H9 (cell line): ENCODE measurements at regions not wholly inside any gene's neighbourhood (a gene's known extent, or its start where the extent isn't known, plus 50 kb on each side); places are given as distances from the start of the nearest gene placed in this dataset.

Source experiments
- DNase-seq: peaks from one replicate; pipeline ENCODE4 v3.0.0-alpha.2; 2017
- H2AFZ ChIP-seq: one replicate; pipeline ENCODE4 v1.6.1; 2013; ENCODE audit warnings: mild to moderate bottlenecking, low read length, control low read depth, moderate library complexity
- H2AK5ac ChIP-seq: 2 replicates; pipeline ENCODE4 v1.6.1; 2013; ENCODE audit warnings: low read length, control low read depth, mixed read lengths; ENCODE audit not compliant: insufficient read length
- H2BK120ac ChIP-seq: one replicate; pipeline ENCODE4 v1.6.1; 2013; ENCODE audit warnings: low read depth, mild to moderate bottlenecking, low read length, control low read depth, inconsistent platforms; ENCODE audit not compliant: poor library complexity, severe bottlenecking
- H2BK12ac ChIP-seq: 2 replicates; pipeline ENCODE4 v1.6.1; 2013; ENCODE audit warnings: low read length, control low read depth, mixed read lengths, low read depth; ENCODE audit not compliant: insufficient read length
- H2BK15ac ChIP-seq: 2 replicates; pipeline ENCODE4 v1.6.1; 2013; ENCODE audit warnings: low read depth, low read length, control low read depth
- H2BK20ac ChIP-seq: one replicate; pipeline ENCODE4 v1.6.1; 2013; ENCODE audit warnings: low read depth, mild to moderate bottlenecking, low read length, control low read depth, inconsistent platforms; ENCODE audit not compliant: poor library complexity, severe bottlenecking
- H2BK5ac ChIP-seq: 2 replicates; pipeline ENCODE4 v1.6.1; 2013; ENCODE audit warnings: low read length, control low read depth, mixed read lengths; ENCODE audit not compliant: insufficient read length
- H3K14ac ChIP-seq: 2 replicates; pipeline ENCODE4 v1.6.1; 2013; ENCODE audit warnings: low read length, control low read depth; ENCODE audit not compliant: insufficient read depth
- H3K18ac ChIP-seq: 2 replicates; pipeline ENCODE4 v1.6.1; 2013; ENCODE audit warnings: low read depth, mild to moderate bottlenecking, mixed read lengths, low read length, control low read depth; ENCODE audit not compliant: insufficient read length
- H3K23ac ChIP-seq: 2 replicates; pipeline ENCODE4 v1.6.1; 2013; ENCODE audit warnings: low read length, control low read depth, mixed read lengths, low read depth; ENCODE audit not compliant: insufficient read length
- H3K23me2 ChIP-seq: 2 replicates; pipeline ENCODE4 v1.6.1; 2013; ENCODE audit warnings: low read depth, mild to moderate bottlenecking, mixed read lengths, low read length, control low read depth; ENCODE audit not compliant: insufficient read length, poor library complexity, severe bottlenecking
- H3K27ac ChIP-seq: 2 replicates; pipeline ENCODE4 v1.5.1; 2013; ENCODE audit warnings: low read length, control low read depth, mixed read lengths, low read depth; ENCODE audit not compliant: insufficient read length
- H3K27me3 ChIP-seq: 2 replicates; pipeline ENCODE4 v1.6.1; 2013; ENCODE audit warnings: low read length, control low read depth, inconsistent platforms; ENCODE audit not compliant: insufficient read depth
- H3K4ac ChIP-seq: 2 replicates; pipeline ENCODE4 v1.6.1; 2013; ENCODE audit warnings: low read depth, mild to moderate bottlenecking, control low read depth, inconsistent platforms, low read length, moderate library complexity
- H3K4me1 ChIP-seq: 2 replicates; pipeline ENCODE4 v1.6.1; 2013; ENCODE audit warnings: low read length, control low read depth, inconsistent platforms; ENCODE audit not compliant: insufficient read depth
- H3K4me2 ChIP-seq: 2 replicates; pipeline ENCODE4 v1.6.1; 2013; ENCODE audit warnings: low read length, control low read depth, mixed read lengths; ENCODE audit not compliant: insufficient read length, insufficient read depth
- H3K56ac ChIP-seq: 2 replicates; pipeline ENCODE4 v1.6.1; 2013; ENCODE audit warnings: low read depth, mild to moderate bottlenecking, mixed read lengths, low read length, control low read depth; ENCODE audit not compliant: insufficient read length
- H3K79me1 ChIP-seq: 2 replicates; pipeline ENCODE4 v1.6.1; 2013; ENCODE audit warnings: low read depth, mild to moderate bottlenecking, moderate library complexity, low read length, control low read depth, inconsistent platforms; ENCODE audit not compliant: insufficient read depth, poor library complexity, severe bottlenecking
- H3K79me2 ChIP-seq: 2 replicates; pipeline ENCODE4 v1.6.1; 2013; ENCODE audit warnings: low read length, control low read depth, inconsistent platforms; ENCODE audit not compliant: insufficient read depth
- H3K9ac ChIP-seq: 2 replicates; pipeline ENCODE4 v1.6.1; 2013; ENCODE audit warnings: low read length, control low read depth, mixed read lengths; ENCODE audit not compliant: insufficient read length; ENCODE audit errors: extremely low read depth
- H3K9me3 ChIP-seq: one replicate; pipeline ENCODE4 v1.6.1; 2013; ENCODE audit warnings: low read depth, low read length, inconsistent platforms; ENCODE audit not compliant: control insufficient read depth
- H3T11ph ChIP-seq: one replicate; pipeline ENCODE4 v1.6.1; 2013; ENCODE audit warnings: mild to moderate bottlenecking, low read length, control low read depth, inconsistent platforms
- H4K20me1 ChIP-seq: one replicate; pipeline ENCODE4 v1.6.1; 2013; ENCODE audit not compliant: control insufficient read depth, insufficient read length, insufficient read depth
- H4K5ac ChIP-seq: 2 replicates; pipeline ENCODE4 v1.6.1; 2013; ENCODE audit warnings: low read depth, mild to moderate bottlenecking, mixed read lengths, low read length, control low read depth; ENCODE audit not compliant: insufficient read length
- H4K8ac ChIP-seq: replicated peaks from 2 replicates; pipeline ENCODE4 v1.6.1; 2013; ENCODE audit warnings: low read length, control low read depth, mixed read lengths, low read depth; ENCODE audit not compliant: insufficient read length
- H4K91ac ChIP-seq: 2 replicates; pipeline ENCODE4 v1.6.1; 2013; ENCODE audit warnings: low read depth, mild to moderate bottlenecking, moderate library complexity, mixed read lengths, low read length, control low read depth; ENCODE audit not compliant: insufficient read length
- H3K27ac Mint-ChIP-seq, 3 experiments: 2 replicates in 2 of 3; 3 replicates in 1 of 3; pipeline ENCODE4 v1.8.0; 2020 to 2021; ENCODE audit warnings: mixed read lengths in 3 of 3, mild to moderate bottlenecking in 1 of 3, moderate library complexity in 1 of 3
- H3K27me3 Mint-ChIP-seq: 2 replicates; pipeline ENCODE4 v1.8.0; 2021; ENCODE audit warnings: low read depth, mild to moderate bottlenecking, moderate library complexity, mixed read lengths
- H3K36me3 Mint-ChIP-seq, 3 experiments: 2 replicates in 2 of 3; 3 replicates in 1 of 3; pipeline ENCODE4 v1.8.0; 2020 to 2021; ENCODE audit warnings: low read depth in 3 of 3, mixed read lengths in 3 of 3; ENCODE audit not compliant: insufficient read depth in 1 of 3
- H3K4me1 Mint-ChIP-seq, 2 experiments: 2 replicates each; pipeline ENCODE4 v1.8.0; 2020; ENCODE audit warnings: mixed read lengths in 2 of 2
- H3K4me3 Mint-ChIP-seq, 2 experiments: 2 replicates in 1 of 2; 3 replicates in 1 of 2; pipeline ENCODE4 v1.8.0; 2020 to 2021; ENCODE audit warnings: mild to moderate bottlenecking in 2 of 2, mixed read lengths in 2 of 2, moderate library complexity in 1 of 2
- H3K9me3 Mint-ChIP-seq, 2 experiments: 2 replicates in 1 of 2; 3 replicates in 1 of 2; pipeline ENCODE4 v1.8.0; 2020; ENCODE audit warnings: mild to moderate bottlenecking in 2 of 2, mixed read lengths in 2 of 2, moderate library complexity in 1 of 2
- WGBS: extraction: QIAGEN DNeasy Blood & Tissue Kit; methylation state at CpG from one replicate; pipeline ENCODE4 v1.1.7; 2013; ENCODE audit warnings: missing lambda C conversion rate, low lambda C conversion rate, mixed read lengths; ENCODE audit not compliant: insufficient read length; ENCODE audit errors: extremely low coverage; 5-methylcytosine and 5-hydroxymethylcytosine counted together
- TF ChIP-seq, protein P1 (sequence below): fragments of 200-600 bp; sonication (generic); conservative IDR thresholded peaks from 3 replicates; pipeline ENCODE4 v1.8.0; 2021; ENCODE audit warnings: antibody characterized with exemption, mild to moderate bottlenecking

DNA sequence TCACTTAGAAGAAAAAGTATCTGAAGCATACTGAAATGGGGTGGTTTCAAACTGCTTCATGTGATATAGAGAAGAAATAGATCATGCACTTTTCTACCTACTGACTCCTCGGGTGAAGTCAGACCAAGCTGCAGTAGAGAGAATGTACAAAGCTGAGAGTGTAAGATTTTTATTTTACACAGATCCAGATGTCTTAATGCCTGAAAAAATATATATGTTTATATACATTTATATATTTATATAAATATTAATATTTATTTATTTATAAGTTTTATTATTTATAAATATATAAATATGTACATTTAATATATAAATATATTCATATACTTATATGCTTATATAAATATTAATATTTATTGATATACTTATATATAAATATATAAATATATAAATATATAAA is 171.9 kb upstream of the SPOCK3 start:
- Histone ChIP-seq H2BK5ac (no peak overlapping the region), H3T11ph (no peak overlapping the region)
- no peaks in the 10 kb centered on the region for H3K36me3 Mint-ChIP-seq

More for the DNA sequence above, 171.9 kb upstream of the SPOCK3 start:
- H2BK120ac ChIP-seq, result no peak overlapping the region
- no peak overlapping the region for H2AK5ac ChIP-seq
- no peaks in the 10 kb centered on the region for H3K79me1 ChIP-seq
- H3K23ac ChIP-seq, result no peak overlapping the region
- H3K27ac Mint-ChIP-seq, result no peak overlapping the region
- no peak overlapping the region for H2BK15ac ChIP-seq
- H3K9me3 ChIP-seq, result no peaks in the 10 kb centered on the region
- no CpG with 5 or more reads among the region's 1 CpG for whole genome bisulfite sequencing
- H3K23me2 ChIP-seq, result no peaks in the 10 kb centered on the region
- H3K14ac ChIP-seq, result no peak overlapping the region
- no peak overlapping the region for H3K4me3 Mint-ChIP-seq
- no peak overlapping the region for H3K4ac ChIP-seq
- H2BK12ac ChIP-seq, result no peak overlapping the region
- H3K27me3 ChIP-seq, result no peaks in the 10 kb centered on the region
- H3K4me2 ChIP-seq, result no peak overlapping the region
- no peak overlapping the region for H2BK20ac ChIP-seq
- H3K56ac ChIP-seq, result no peak overlapping the region
- H3K18ac ChIP-seq, result no peak overlapping the region
- TF ChIP-seq, protein P1, sequence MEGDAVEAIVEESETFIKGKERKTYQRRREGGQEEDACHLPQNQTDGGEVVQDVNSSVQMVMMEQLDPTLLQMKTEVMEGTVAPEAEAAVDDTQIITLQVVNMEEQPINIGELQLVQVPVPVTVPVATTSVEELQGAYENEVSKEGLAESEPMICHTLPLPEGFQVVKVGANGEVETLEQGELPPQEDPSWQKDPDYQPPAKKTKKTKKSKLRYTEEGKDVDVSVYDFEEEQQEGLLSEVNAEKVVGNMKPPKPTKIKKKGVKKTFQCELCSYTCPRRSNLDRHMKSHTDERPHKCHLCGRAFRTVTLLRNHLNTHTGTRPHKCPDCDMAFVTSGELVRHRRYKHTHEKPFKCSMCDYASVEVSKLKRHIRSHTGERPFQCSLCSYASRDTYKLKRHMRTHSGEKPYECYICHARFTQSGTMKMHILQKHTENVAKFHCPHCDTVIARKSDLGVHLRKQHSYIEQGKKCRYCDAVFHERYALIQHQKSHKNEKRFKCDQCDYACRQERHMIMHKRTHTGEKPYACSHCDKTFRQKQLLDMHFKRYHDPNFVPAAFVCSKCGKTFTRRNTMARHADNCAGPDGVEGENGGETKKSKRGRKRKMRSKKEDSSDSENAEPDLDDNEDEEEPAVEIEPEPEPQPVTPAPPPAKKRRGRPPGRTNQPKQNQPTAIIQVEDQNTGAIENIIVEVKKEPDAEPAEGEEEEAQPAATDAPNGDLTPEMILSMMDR, result no peak
- no peak overlapping the region for H4K91ac ChIP-seq
- H3K9ac ChIP-seq, result no peak overlapping the region
- H4K8ac ChIP-seq, result no peak overlapping the region
- H3K4me1 Mint-ChIP-seq, result peaks cover 3% of the 10 kb centered on the region in 2 experiments; a peak in 1 of 4 replicates
- H3K79me2 ChIP-seq, result no peaks in the 10 kb centered on the region
- H3K9me3 Mint-ChIP-seq, result no peaks in the 10 kb centered on the region
- H3K4me1 ChIP-seq, result no peaks in the 10 kb centered on the region
- no peaks in the 10 kb centered on the region for H3K27me3 Mint-ChIP-seq
- no peak overlapping the region for H2AFZ ChIP-seq
- no peaks in the 10 kb centered on the region for H4K20me1 ChIP-seq
- H3K27ac ChIP-seq, result no peak overlapping the region
- H4K5ac ChIP-seq, result no peak overlapping the region
- no peak for DNase-seq
